ENCODE measurements at regions not wholly inside any gene's neighbourhood (a gene's known extent, or its start where the extent isn't known, plus 50 kb on each side); places are given as distances from the start of the nearest gene placed in this dataset.
A peak's percentile ranks its signal among the peaks of the same experiment; 100 is the strongest.

DNA sequence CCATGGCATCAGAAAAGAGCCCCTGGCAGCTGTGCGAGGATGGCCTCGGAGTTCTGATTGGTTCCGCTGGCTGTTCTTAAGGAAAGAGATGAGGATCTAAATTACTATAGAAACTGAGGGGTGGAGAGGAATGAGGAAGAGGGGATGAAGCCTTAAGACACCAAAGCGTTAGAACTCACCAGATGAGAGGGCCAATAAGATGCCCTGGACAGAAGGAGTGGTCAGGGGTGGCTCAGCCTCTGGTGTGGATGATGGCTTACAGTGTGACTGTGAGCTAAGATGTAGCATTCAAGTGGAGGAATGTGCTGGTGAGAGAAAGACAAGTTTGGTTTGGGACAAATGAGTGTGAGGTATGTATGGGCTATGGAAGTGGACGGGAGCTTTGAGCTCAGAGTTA is 97.8 kb downstream of the ZFP36L2 start:
- DNase-seq (ENCODE audit: low spot score), result no peak

GRCh38 chr2:43127941-43128558 is 98.4 kb downstream of the ZFP36L2 start:
- DNase-seq (ENCODE audit: low spot score), result no peak

GRCh38 chr2:43127208-43127940 is 99.0 kb downstream of the ZFP36L2 start:
- no peak for DNase-seq (ENCODE audit: low spot score)

DNA sequence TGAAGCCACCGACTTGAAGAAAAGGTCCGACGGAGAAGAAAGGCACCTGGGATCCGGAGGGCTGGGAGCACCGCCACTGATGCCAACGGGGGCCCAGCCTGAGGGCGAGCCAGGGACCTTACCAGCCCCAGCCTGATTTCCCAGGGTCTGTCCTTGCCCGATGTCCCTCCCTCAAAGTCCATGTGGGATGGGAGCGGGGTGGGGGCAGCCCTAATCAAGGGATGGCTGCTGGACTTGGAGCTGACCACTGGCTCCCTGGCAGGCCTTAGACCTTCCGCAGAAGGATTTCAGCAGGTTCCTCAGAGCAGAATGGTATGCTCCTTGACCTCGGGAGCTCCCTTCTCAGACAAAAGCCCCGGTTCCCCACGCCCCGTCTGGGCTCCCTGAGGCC is 99.6 kb downstream of the ZFP36L2 start:
- no peak for DNase-seq (ENCODE audit: low spot score)

DNA sequence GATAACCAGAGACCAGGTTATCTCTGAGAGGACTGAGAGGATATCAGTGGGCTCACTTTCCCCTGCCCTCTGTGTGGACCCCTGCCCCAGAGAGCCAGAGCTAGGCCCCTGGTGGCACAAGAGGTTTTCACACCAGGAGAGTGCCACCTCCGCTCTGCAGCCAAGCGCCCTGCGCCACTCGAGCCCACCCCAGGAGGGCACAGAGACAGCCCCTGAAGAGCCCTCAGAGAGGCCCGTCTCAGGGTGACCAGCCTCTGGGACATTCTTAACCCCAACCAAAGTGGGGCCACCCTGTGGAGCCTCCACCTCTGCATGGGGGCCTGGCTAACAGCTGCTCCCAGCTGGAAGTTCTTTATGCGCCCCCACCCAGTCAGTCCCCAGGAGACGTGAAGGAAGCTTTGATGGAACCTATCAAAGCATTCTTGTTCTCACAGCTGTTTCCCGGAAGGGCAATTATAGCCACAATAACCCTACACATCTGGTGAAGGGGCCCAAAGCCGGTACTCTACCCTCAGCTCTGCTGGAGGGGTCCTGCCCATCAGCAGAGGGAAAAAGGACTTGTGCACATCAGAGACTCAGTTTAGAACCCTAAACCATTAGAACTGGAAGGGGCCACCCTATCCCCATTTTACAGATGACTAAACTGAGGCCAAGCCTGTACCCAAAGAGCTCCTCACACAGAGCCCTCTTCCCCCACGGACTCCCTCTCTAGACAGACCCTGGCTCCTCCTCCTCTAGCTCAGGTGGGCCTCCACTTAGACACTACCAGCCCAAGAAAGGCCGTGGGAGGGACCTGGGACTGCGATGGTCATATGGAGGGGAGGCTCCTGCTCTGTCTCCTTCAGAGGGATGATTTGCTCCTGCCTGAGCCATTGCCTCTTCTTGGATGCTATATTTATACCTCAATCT is 101.1 kb downstream of the ZFP36L2 start:
- DNase-seq (ENCODE audit: low spot score), result no peak

DNA sequence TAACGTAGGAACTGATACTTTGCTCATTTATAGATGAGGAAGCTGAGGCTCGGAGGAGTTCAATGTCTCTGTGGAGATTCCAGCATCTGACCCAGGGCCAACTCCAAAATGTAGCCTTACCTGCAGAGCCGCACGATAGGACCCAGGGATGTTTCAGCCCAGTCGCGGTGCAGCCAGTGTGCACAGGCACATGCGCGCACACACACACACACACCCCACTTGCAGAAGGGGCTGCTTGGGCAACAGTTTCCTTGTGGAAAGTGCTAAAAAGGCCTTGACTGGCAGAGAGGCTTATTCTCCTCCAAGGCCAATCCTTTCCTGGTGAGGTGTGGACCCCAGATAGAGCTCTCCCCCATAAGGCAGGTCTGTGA is 101.7 kb downstream of the ZFP36L2 start:
- DNase-seq (ENCODE audit: low spot score), result no peak

GRCh38 chr2:43123981-43124686 is 102.3 kb downstream of the ZFP36L2 start:
- DNase-seq (ENCODE audit: low spot score), result no peak

GRCh38 chr2:43123486-43123885 is 102.9 kb downstream of the ZFP36L2 start:
- no peak for DNase-seq (ENCODE audit: low spot score)

DNA sequence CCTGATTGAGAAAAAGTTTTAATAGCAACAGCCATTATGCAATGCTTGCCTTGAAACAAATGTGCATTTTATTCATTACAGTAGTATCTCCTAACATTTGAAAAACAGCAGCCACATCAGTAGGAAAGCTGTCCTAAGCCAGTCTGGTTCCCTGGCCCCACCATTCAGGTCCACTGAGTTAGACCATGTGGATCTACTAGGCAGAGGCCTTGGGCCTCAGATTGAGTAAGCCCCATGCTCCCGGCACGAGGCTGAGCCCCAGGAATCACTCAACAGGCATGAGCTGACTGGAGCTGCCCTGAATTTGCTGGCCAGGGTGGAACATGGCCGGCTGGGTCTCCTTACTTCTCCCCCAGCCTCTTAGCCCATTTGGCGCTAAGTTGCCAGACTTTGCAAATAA is 103.4 kb downstream of the ZFP36L2 start:
- no peak for DNase-seq (ENCODE audit: low spot score)

- DNase-seq (ENCODE audit: low spot score), result no peak
Measured at GRCh38 chr2:43121580-43122314, 104.7 kb downstream of the ZFP36L2 start.

DNA sequence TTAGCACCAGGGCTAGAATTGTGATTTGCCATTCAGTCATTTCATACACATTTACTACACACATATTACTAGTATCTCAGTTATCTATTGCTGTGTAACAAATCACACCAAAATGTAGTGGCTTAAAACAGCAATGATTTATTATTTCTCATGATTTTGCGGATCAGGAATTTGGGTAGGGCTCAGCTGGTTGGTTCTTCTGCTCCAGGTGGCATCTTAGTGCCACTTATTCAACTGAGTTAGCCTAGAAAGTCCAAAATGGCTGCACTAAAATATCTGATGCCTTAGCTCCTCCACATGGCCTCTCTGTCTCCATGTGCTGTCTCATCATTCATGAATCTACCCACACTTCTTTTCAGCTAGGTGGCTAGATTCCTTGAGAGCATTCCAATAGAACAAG is 107.1 kb downstream of the ZFP36L2 start:
- no peak for DNase-seq (ENCODE audit: low spot score)

DNA sequence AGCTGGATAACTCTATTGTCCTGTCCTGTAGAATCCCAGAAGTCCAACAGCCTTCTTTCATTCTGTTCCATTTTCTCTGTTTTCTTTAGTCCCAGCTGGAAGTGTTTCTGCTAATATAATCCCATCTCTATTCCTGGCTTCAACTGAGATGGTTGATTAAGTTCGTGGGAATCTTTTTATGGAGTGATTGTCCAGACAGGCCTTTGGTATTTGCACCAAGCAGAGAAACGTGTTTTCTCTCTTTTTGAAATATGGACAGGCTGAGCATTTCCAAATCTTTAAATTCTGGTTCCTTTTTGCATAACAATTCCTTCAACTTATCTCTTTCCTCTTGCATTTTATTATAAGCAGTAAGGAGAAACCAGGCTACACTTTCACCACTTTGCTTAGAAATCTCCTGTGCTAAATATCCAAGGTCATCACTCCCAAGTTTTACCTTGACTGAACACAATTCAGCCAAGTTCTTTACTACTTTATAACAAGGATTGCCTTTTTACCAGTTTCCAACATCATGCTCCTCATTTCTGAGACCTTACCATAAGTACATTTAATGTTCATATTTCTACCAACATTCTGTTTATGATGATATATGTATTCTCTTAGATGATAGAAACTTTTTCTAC is 108.8 kb downstream of the ZFP36L2 start:
- DNase-seq (ENCODE audit: low spot score), result no peak

DNA sequence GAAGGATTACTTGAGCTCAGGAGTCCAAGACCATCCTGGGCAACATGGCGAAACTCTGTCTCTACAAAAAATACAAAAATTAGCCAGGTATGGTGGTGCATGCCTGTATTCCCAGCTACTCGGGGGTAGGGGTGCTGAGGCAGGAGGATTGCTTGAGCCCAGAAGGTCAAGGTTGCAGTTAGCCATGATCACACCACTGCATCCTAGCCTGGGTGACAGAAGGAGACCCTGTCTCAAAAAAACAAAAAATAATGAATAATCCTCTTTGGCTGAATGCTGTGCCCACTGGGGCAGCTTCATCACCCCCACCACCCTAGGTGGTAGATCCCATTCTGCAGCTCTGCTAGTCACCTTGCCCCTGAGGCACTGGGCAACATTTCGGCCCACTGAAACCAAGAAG is 109.4 kb downstream of the ZFP36L2 start:
- DNase-seq (ENCODE audit: low spot score), result no peak

GRCh38 chr2:43115881-43116280 is 110.5 kb downstream of the ZFP36L2 start:
- no peak for DNase-seq (ENCODE audit: low spot score)

- no peak for DNase-seq (ENCODE audit: low spot score)
Measured at GRCh38 chr2:43114210-43114609, 112.2 kb downstream of the ZFP36L2 start.

GRCh38 chr2:43111788-43112554 is 114.4 kb downstream of the ZFP36L2 start:
- DNase-seq (ENCODE audit: low spot score), result no peak

DNA sequence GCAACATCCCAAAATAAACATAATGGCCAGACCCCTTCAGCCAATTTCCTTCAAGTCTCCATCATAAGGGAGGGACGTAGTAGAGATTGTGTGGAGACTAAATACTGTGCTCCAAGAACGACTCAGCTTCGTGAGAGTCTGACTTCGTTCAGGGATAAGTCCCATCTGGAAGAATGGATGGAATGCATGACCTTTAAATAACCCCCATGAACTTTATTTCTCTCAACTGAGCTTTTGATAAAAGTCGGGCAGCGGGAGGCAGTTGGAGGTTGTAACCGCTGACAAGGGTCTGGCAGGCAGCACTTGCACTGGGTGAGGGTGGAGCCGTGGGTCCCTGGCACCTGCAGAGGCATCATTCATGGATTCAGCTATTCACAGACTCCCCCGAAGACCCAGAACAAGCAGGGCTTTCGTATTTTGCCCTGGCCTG is 115.9 kb downstream of the ZFP36L2 start:
- DNase-seq (ENCODE audit: low spot score), result peak; percentile 79

GRCh38 chr2:43109261-43109743 is 117.1 kb downstream of the ZFP36L2 start:
- no peak for DNase-seq (ENCODE audit: low spot score)

DNA sequence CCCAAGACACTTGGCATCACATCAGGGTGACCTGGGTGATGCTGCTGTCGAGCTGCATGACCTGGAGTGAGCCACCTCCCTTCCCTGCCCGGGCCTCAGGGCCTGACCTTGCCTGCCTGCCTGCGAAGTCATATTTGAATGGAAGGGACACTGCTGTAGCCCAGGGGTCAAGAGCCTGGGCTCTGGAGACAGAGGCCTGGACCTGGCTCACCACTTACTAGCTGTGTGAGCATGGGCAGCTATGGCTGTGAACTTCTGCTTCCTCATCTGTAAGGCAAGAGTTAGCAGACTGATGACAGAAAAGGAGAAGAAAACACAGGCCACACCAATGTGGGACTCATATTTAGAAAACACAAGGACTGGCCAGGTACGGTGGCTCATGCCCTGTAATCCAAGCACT is 118.7 kb downstream of the ZFP36L2 start:
- DNase-seq (ENCODE audit: low spot score), result no peak

Measured in AG08396 (cell line).